IMR-90 (cell line): ENCODE measurements at regions not wholly inside any gene's neighbourhood (a gene's known extent, or its start where the extent isn't known, plus 50 kb on each side); places are given as distances from the start of the nearest gene placed in this dataset.

Source experiments
- ATAC-seq: fragments of 200-7000 bp; cut with Tn5 transposase; 2 replicates; pipeline ENCODE4 v1.9.1; 2020; ENCODE audit warnings: low read depth, mild to moderate bottlenecking, moderate library complexity
- BruUV-seq: library from RNA; stranded (reverse); fragments of 400-500 nt; replicated peaks from 2 replicates; lab custom pipeline; 2021; lab: Mats Ljungman, UMichigan
- CTCF ChIA-PET: fragments of 300-600 bp; formaldehyde crosslinking; extraction: SDS; loops from one replicate; lab custom pipeline; 2021; ENCODE audit warnings: antibody characterized with exemption; lab: Yijun Ruan, JAX
- POLR2A ChIA-PET: fragments of 300-600 bp; sonication (Branson Sonifier 250); formaldehyde crosslinking; loops from one replicate; lab custom pipeline; 2022; ENCODE audit warnings: antibody characterized with exemption; ENCODE audit not compliant: unreplicated experiment; lab: Charles Lee
- DNase-seq: peaks from one replicate; pipeline ENCODE4 v3.0.0; 2013
- H2AFZ ChIP-seq: replicated peaks from 2 replicates; pipeline ENCODE3; 2013; ENCODE audit warnings: low read length, mild to moderate bottlenecking; ENCODE audit not compliant: poor library complexity
- H2AK5ac ChIP-seq: 2 replicates; pipeline ENCODE4 v1.6.1; 2013; ENCODE audit warnings: low read depth, low read length, inconsistent platforms
- H2AK9ac ChIP-seq: replicated peaks from 2 replicates; pipeline ENCODE3; 2013; ENCODE audit warnings: mild to moderate bottlenecking, low read depth, low read length, moderate library complexity; ENCODE audit not compliant: poor library complexity
- H2BK120ac ChIP-seq: 2 replicates; pipeline ENCODE4 v1.6.1; 2013; ENCODE audit warnings: low read depth, low read length, inconsistent platforms
- H2BK15ac ChIP-seq: 3 replicates; pipeline ENCODE4 v1.6.1; 2013; ENCODE audit warnings: low read depth, low read length, inconsistent platforms
- H2BK20ac ChIP-seq: 2 replicates; pipeline ENCODE4 v1.6.1; 2013; ENCODE audit warnings: low read depth, mild to moderate bottlenecking, inconsistent platforms, low read length, moderate library complexity
- H2BK5ac ChIP-seq: 2 replicates; pipeline ENCODE4 v1.6.1; 2013; ENCODE audit warnings: mild to moderate bottlenecking, low read depth, low read length, inconsistent platforms; ENCODE audit not compliant: poor library complexity, severe bottlenecking
- H3K14ac ChIP-seq: replicated peaks from 2 replicates; pipeline ENCODE4 v1.6.1; 2013; ENCODE audit warnings: low read depth, low read length, inconsistent platforms
- H3K18ac ChIP-seq: 2 replicates; pipeline ENCODE4 v1.6.1; 2013; ENCODE audit warnings: low read depth, low read length, control low read depth
- H3K23ac ChIP-seq: 2 replicates; pipeline ENCODE4 v1.6.1; 2013; ENCODE audit warnings: low read depth, low read length, inconsistent platforms
- H3K27ac ChIP-seq: 2 replicates; pipeline ENCODE4 v1.5.1; 2013; ENCODE audit warnings: mild to moderate bottlenecking, control low read depth, low read length; ENCODE audit not compliant: insufficient read depth
- H3K27me3 ChIP-seq: 2 replicates; pipeline ENCODE4 v1.6.1; 2013; ENCODE audit warnings: low read length; ENCODE audit not compliant: control insufficient read depth, insufficient read depth
- H3K36me3 ChIP-seq: 2 replicates; pipeline ENCODE4 v1.6.1; 2013; ENCODE audit warnings: low read length, mixed read lengths; ENCODE audit not compliant: control insufficient read depth, insufficient read depth
- H3K4ac ChIP-seq: 2 replicates; pipeline ENCODE4 v1.6.1; 2013; ENCODE audit warnings: low read depth, low read length, inconsistent platforms
- H3K4me1 ChIP-seq: 2 replicates; pipeline ENCODE4 v1.6.1; 2013; ENCODE audit warnings: low read length, mixed read lengths; ENCODE audit not compliant: control insufficient read depth, insufficient read depth
- H3K4me2 ChIP-seq: 2 replicates; pipeline ENCODE4 v1.6.1; 2013; ENCODE audit warnings: low read depth, mild to moderate bottlenecking, control low read depth, low read length, moderate library complexity
- H3K4me3 ChIP-seq: 2 replicates; pipeline ENCODE4 v1.5.1; 2013; ENCODE audit warnings: low read depth, mild to moderate bottlenecking, control low read depth, low read length, moderate library complexity; ENCODE audit not compliant: insufficient read depth
- H3K56ac ChIP-seq: 2 replicates; pipeline ENCODE4 v1.6.1; 2013; ENCODE audit warnings: low read length, inconsistent platforms; ENCODE audit not compliant: insufficient read depth; ENCODE audit errors: extremely low read depth
- H3K79me1 ChIP-seq, 2 experiments: 2 replicates each; pipeline ENCODE4 v1.6.1; 2013; ENCODE audit warnings: low read length in 2 of 2, inconsistent platforms in 1 of 2, low read depth in 1 of 2
- H3K9ac ChIP-seq: 2 replicates; pipeline ENCODE4 v1.6.1; 2013; ENCODE audit warnings: low read depth, low read length, control low read depth
- H3K9me1 ChIP-seq: 2 replicates; pipeline ENCODE4 v1.6.1; 2013; ENCODE audit warnings: low read length, inconsistent platforms; ENCODE audit not compliant: insufficient read depth
- H3K9me3 ChIP-seq: 2 replicates; pipeline ENCODE4 v1.6.1; 2013; ENCODE audit warnings: low read length; ENCODE audit not compliant: control insufficient read depth, insufficient read depth
- H4K20me1 ChIP-seq: 2 replicates; pipeline ENCODE4 v1.6.1; 2013; ENCODE audit warnings: low read length, inconsistent platforms; ENCODE audit not compliant: insufficient read depth
- H4K5ac ChIP-seq: 2 replicates; pipeline ENCODE4 v1.6.1; 2013; ENCODE audit warnings: mild to moderate bottlenecking, low read depth, low read length, control low read depth
- H4K8ac ChIP-seq, 2 experiments: 2 replicates each; pipeline ENCODE4 v1.6.1; 2013; ENCODE audit warnings: low read depth in 2 of 2, low read length in 2 of 2, control low read depth in 1 of 2, inconsistent platforms in 1 of 2
- H4K91ac ChIP-seq: 2 replicates; pipeline ENCODE4 v1.6.1; 2013; ENCODE audit warnings: low read depth, low read length, inconsistent platforms; ENCODE audit not compliant: insufficient read depth
- CHD1 ChIP-seq: IDR thresholded peaks from 2 replicates; pipeline ENCODE4 v1.6.1; 2012; ENCODE audit warnings: low read depth, low read length, improper control_type of control experiment
- MAFK ChIP-seq: IDR thresholded peaks from 2 replicates; pipeline ENCODE4 v1.6.1; 2012; ENCODE audit warnings: low read depth, low read length, improper control_type of control experiment
- MAZ ChIP-seq: IDR thresholded peaks from 2 replicates; pipeline ENCODE4 v1.6.1; 2012; ENCODE audit warnings: low read depth, mild to moderate bottlenecking, low read length, improper control_type of control experiment, moderate library complexity, borderline replicate concordance
- MXI1 ChIP-seq: IDR thresholded peaks from 2 replicates; pipeline ENCODE4 v1.6.1; 2012; ENCODE audit warnings: low read depth, mild to moderate bottlenecking, low read length, moderate library complexity, borderline replicate concordance
- NFE2L2 ChIP-seq: fragments of 150-350 bp; IDR thresholded peaks from 2 replicates; pipeline ENCODE4 v1.6.1; 2016; ENCODE audit warnings: low read depth, mild to moderate bottlenecking, low read length
- RFX5 ChIP-seq: IDR thresholded peaks from 2 replicates; pipeline ENCODE4 v1.8.0; 2012; ENCODE audit warnings: low read depth, mild to moderate bottlenecking, low read length, moderate library complexity
- WGBS, 2 experiments: methylation state at CpG; one replicate each; pipeline versions ENCODE4 v1.1.5 to v1.1.7; 2013; ENCODE audit warnings: missing lambda C conversion rate in 2 of 2; ENCODE audit not compliant: insufficient read length in 1 of 2; ENCODE audit errors: extremely low coverage in 2 of 2; 5-methylcytosine and 5-hydroxymethylcytosine counted together
- dilution Hi-C: fragments of 300-500 bp; cut with HindIII; formaldehyde crosslinking; loops from one replicate; pipeline ENCODE4 v1.14.3; 2018; ENCODE audit warnings: low sequenced_read_pairs; ENCODE audit not compliant: unreplicated experiment
- in situ Hi-C: fragments of 300-500 bp; cut with MboI; formaldehyde crosslinking; loops from 3 replicates; pipeline ENCODE4 v1.14.3; 2019; ENCODE audit warnings: low sequenced_read_pairs, inconsistent platforms, mixed read lengths
- intact Hi-C: fragments of 100-400 bp; cut with micrococcal nuclease; formaldehyde crosslinking; loops from 2 replicates; pipeline ENCODE4 v1.10.0; 2022
- TF ChIP-seq, protein P1 (sequence below): fragments of 150-350 bp; IDR thresholded peaks from 2 replicates; pipeline ENCODE4 v1.6.1; 2017; ENCODE audit warnings: mild to moderate bottlenecking, antibody characterized with exemption, low read length, low read depth

DNA sequence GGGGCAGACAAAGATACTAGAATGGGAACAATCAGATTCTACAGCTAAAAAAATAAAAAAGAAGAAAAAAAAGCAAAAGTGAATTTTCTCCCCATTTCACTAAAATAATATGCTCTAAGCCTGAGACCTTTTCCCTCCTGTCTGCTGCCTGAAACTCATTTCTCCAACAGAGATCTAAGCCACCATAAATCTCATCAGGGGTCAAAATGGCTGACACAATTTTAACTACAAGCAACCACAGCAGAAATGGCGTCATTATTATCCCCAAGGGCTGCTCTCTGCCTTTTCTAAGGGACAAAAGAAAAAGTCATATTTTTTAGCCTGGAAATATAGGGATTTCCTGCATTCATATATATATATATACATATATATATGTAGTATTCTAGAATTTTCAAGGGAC lies 183.7 kb upstream of the CAMK1G start:
- CTCF ChIA-PET, result no interaction called here

More for the DNA sequence above, 183.7 kb upstream of the CAMK1G start:
- Histone ChIP-seq H3K18ac (no peak overlapping the region), H3K4me1 (peaks cover 13% of the 10 kb centered on the region), H2AFZ (no peak overlapping the region), H3K27me3 (no peaks in the 10 kb centered on the region), H3K9me3 (no peaks in the 10 kb centered on the region), H4K8ac (no peak overlapping the region), H2BK20ac (no peak overlapping the region), H2AK9ac (no peak overlapping the region), H3K9ac (no peak overlapping the region), H3K79me1 (no peaks in the 10 kb centered on the region), H3K23ac (no peak overlapping the region), H3K4me3 (no peak overlapping the region), H4K5ac (no peak overlapping the region), H3K4me2 (no peak overlapping the region), H2BK5ac (no peak overlapping the region), H2BK120ac (no peak overlapping the region), H4K91ac (no peak overlapping the region), H3K27ac (no peak overlapping the region), H3K9me1 (peaks cover 5% of the 10 kb centered on the region), H3K4ac (no peak overlapping the region), H2BK15ac (no peak overlapping the region), H4K20me1 (no peaks in the 10 kb centered on the region), H3K36me3 (no peaks in the 10 kb centered on the region), H3K56ac (no peak overlapping the region), H2AK5ac (no peak overlapping the region), H3K14ac (no peak overlapping the region)
- in situ Hi-C loops (no loop called here), intact Hi-C loops (no loop called here), dilution Hi-C loops (no loop called here)
- TF ChIP-seq MAZ (no peak), MXI1 (no peak), RFX5 (no peak), CHD1 (no peak), MAFK (no peak), NFE2L2 (no peak)
- TF ChIP-seq, protein P1, sequence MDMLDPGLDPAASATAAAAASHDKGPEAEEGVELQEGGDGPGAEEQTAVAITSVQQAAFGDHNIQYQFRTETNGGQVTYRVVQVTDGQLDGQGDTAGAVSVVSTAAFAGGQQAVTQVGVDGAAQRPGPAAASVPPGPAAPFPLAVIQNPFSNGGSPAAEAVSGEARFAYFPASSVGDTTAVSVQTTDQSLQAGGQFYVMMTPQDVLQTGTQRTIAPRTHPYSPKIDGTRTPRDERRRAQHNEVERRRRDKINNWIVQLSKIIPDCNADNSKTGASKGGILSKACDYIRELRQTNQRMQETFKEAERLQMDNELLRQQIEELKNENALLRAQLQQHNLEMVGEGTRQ, result no peak
- POLR2A ChIA-PET, result no interaction called here
- DNase-seq (no peak), ATAC-seq (no peak)
- no CpG with 5 or more reads among the region's 1 CpG for WGBS, 2 experiments
- no TSS peak for BruUV-seq
